ENCODE measurements at regions not wholly inside any gene's neighbourhood (a gene's known extent, or its start where the extent isn't known, plus 50 kb on each side); places are given as distances from the start of the nearest gene placed in this dataset.

DNA sequence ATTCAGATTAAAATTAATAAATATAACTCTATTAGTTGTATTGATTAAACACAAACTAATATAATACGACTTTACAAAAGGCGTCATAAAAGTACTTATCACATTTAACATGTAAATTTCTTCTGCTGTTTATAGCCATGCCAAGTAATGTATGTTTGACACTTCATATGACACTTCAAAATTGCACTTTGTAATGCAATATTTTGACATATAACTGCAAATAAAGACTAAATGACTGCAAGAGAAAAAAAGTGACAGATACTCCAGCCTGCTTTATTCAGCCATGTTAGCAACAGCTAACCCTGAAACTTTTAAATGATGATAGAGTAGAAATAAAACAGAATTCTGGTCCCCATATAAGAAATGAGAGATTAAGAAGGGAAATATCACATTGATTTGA lies 1238.0 kb downstream of the MRPL39 start:
- Mint-ChIP-seq H3K27me3 (ENCODE audit: low read depth) (no peaks in the 10 kb centered on the region), H3K9me3 (peaks cover 24% of the 10 kb centered on the region), H3K36me3 (no peaks in the 10 kb centered on the region), H3K27ac (no peak overlapping the region), H3K4me3 (no peak overlapping the region), H3K4me1 (no peaks in the 10 kb centered on the region)
- no peak for DNase-seq (ENCODE audit: low spot score in 2 of 2, unreplicated experiment in 2 of 2)
- TF ChIP-seq, protein P1, sequence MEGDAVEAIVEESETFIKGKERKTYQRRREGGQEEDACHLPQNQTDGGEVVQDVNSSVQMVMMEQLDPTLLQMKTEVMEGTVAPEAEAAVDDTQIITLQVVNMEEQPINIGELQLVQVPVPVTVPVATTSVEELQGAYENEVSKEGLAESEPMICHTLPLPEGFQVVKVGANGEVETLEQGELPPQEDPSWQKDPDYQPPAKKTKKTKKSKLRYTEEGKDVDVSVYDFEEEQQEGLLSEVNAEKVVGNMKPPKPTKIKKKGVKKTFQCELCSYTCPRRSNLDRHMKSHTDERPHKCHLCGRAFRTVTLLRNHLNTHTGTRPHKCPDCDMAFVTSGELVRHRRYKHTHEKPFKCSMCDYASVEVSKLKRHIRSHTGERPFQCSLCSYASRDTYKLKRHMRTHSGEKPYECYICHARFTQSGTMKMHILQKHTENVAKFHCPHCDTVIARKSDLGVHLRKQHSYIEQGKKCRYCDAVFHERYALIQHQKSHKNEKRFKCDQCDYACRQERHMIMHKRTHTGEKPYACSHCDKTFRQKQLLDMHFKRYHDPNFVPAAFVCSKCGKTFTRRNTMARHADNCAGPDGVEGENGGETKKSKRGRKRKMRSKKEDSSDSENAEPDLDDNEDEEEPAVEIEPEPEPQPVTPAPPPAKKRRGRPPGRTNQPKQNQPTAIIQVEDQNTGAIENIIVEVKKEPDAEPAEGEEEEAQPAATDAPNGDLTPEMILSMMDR (IDR thresholded peaks at IDR 0.05; ENCODE audit: unreplicated experiment), result no peak

DNA sequence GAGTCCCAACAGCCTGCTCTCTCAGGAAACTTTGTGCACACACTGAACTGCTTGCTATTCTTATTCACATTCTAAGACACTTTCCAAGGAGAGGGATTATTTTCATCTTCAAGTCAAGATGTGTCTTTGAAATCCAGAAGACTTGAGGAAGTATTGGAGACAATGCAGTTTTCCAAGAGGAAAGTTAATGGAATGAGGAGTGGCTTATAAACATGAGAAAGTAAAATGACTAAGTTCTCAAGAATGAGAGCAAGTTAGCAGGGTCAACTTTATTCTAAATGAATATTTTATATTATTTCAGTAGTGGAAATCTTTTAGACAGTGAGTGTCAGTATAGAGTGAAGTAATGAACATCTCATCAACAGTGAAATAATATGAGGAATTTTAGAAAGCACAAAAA lies 1239.3 kb downstream of the MRPL39 start:
- no peaks in the 10 kb centered on the region for H3K27me3 Mint-ChIP-seq (ENCODE audit: low read depth)
- H3K9me3 Mint-ChIP-seq, result peaks cover 18% of the 10 kb centered on the region
- no peaks in the 10 kb centered on the region for H3K4me1 Mint-ChIP-seq
- DNase-seq (ENCODE audit: low spot score in 2 of 2, unreplicated experiment in 2 of 2), result no peak
- TF ChIP-seq, protein P1 (IDR thresholded peaks at IDR 0.05; ENCODE audit: unreplicated experiment), result no peak
- no peak overlapping the region for H3K4me3 Mint-ChIP-seq
- H3K27ac Mint-ChIP-seq, result no peak overlapping the region
- H3K36me3 Mint-ChIP-seq, result no peaks in the 10 kb centered on the region

DNA sequence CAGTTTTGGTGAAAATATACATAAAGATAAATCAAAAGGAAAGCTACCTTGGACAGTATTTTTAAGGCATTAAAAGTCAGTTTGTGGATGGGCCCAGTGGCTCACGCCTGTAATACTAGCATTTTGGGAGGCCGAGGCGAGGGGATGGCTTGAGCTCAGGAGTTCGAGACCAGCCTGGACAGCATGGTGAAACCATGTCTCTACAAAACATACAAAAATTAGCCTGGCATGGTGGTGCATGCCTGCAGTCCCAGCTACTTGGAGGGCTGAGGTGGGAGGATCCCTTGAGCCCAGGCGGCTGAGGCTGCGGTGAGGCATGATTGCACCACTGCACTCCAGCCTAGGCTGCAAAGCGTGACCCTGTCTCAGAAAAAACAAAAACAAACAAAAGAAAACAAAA lies 1253.8 kb downstream of the MRPL39 start:
- H3K9me3 Mint-ChIP-seq, result peaks cover 32% of the 10 kb centered on the region
- peaks cover 1% of the 10 kb centered on the region for H3K27me3 Mint-ChIP-seq (ENCODE audit: low read depth)
- H3K27ac Mint-ChIP-seq, result no peak overlapping the region

DNA sequence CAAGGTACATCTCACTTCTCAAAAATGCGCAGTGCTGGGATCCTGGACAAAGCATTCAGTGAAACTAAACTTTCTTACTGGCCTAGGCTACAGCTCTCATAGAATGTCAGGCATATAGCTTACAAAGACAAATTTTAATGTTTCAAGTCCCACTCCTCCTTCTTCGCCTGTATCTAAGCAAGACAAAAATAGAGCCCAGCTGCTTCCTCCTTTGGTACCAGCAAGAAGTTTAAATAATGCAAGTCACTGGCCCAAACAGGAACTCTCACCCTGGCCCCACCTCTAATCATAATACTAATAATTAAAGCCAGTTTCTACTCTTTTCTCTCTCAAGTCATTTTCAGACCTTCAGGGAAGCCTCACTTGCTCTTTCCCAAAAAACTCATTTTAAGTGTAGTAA lies 1267.9 kb downstream of the MRPL39 start:
- no peak overlapping the region for H3K4me3 Mint-ChIP-seq
- DNase-seq (ENCODE audit: low spot score in 2 of 2, unreplicated experiment in 2 of 2), result no peak
- H3K27ac Mint-ChIP-seq, result no peak overlapping the region
- peaks cover 41% of the 10 kb centered on the region for H3K9me3 Mint-ChIP-seq
- no peaks in the 10 kb centered on the region for H3K27me3 Mint-ChIP-seq (ENCODE audit: low read depth)
- H3K4me1 Mint-ChIP-seq, result no peaks in the 10 kb centered on the region
- TF ChIP-seq, protein P1 (IDR thresholded peaks at IDR 0.05; ENCODE audit: unreplicated experiment), result no peak
- no peaks in the 10 kb centered on the region for H3K36me3 Mint-ChIP-seq

More for the DNA sequence above, 1253.8 kb downstream of the MRPL39 start:
- TF ChIP-seq, protein P1 (IDR thresholded peaks at IDR 0.05; ENCODE audit: unreplicated experiment), result no peak
- Mint-ChIP-seq H3K4me1 (no peaks in the 10 kb centered on the region), H3K36me3 (no peaks in the 10 kb centered on the region), H3K4me3 (no peak overlapping the region)
- DNase-seq (ENCODE audit: low spot score in 2 of 2, unreplicated experiment in 2 of 2), result no peak

DNA sequence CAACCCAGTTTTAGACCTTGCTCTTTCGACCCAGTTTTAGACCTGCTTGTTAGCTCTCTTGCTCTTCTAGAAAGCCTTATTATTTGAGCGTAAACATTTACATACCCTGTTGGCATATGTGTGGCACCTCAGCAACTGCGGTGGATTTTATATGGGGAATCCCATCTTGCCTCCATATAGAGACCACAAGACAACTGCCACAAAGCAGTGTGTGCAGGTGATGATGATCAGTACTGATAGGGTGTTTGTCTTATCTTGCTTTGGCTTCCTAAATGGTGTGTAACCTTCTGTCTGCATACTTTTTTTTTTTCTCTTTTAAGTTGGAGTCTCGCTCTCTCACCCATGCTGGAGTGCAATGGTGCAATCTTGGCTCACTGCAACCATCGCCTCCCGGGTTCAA lies 1270.8 kb downstream of the MRPL39 start:
- H3K27ac Mint-ChIP-seq, result no peak overlapping the region
- TF ChIP-seq, protein P1 (IDR thresholded peaks at IDR 0.05; ENCODE audit: unreplicated experiment), result no peak
- H3K4me1 Mint-ChIP-seq, result no peaks in the 10 kb centered on the region
- H3K9me3 Mint-ChIP-seq, result peaks cover 34% of the 10 kb centered on the region
- H3K36me3 Mint-ChIP-seq, result no peaks in the 10 kb centered on the region
- H3K27me3 Mint-ChIP-seq (ENCODE audit: low read depth), result no peaks in the 10 kb centered on the region
- no peak overlapping the region for H3K4me3 Mint-ChIP-seq
- DNase-seq (ENCODE audit: low spot score in 2 of 2, unreplicated experiment in 2 of 2), result no peak

DNA sequence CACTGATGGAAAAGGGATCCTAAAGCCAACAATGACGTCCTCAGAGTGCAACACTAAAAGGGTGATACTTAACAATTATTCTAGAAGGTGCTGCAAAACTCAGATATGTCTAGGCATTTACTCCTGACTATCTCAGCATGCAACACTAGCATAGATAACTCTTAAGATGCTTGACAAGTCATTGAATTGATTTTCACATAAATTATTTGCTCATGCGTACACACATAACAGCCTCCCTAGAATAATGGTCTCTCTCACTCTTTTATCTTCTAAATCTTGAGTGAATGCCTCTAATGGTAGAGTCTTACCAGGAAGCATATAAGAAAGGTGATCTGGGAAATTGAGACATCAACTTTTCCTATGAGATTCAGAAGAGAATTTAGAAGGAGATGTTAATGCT lies 1283.7 kb downstream of the MRPL39 start:
- Mint-ChIP-seq H3K27ac (no peak overlapping the region), H3K36me3 (no peaks in the 10 kb centered on the region), H3K4me1 (no peaks in the 10 kb centered on the region), H3K4me3 (no peak overlapping the region), H3K9me3 (peaks cover 12% of the 10 kb centered on the region), H3K27me3 (ENCODE audit: low read depth) (no peaks in the 10 kb centered on the region)
- TF ChIP-seq, protein P1 (IDR thresholded peaks at IDR 0.05; ENCODE audit: unreplicated experiment), result no peak
- DNase-seq (ENCODE audit: low spot score in 2 of 2, unreplicated experiment in 2 of 2), result no peak

All from mesothelial cell of epicardium (in vitro differentiated cells).